UCSD-AML1 (cell line): ENCODE measurements at regions not wholly inside any gene's neighbourhood (a gene's known extent, or its start where the extent isn't known, plus 50 kb on each side); places are given as distances from the start of the nearest gene placed in this dataset.
"Not testable (repeated sequence)": the region's sequence is repeated elsewhere in the genome, so short reads cannot be mapped to it uniquely, and the experiment has no call there.

Experiments
- DNase-seq: peaks from one replicate; lab custom pipeline; 2025; ENCODE audit not compliant: unreplicated experiment; lab: John Stamatoyannopoulos, UW

- DNase-seq = no peak
These were observed 247.3 kb downstream of the TTC32 start for GRCh38 chr2:19654310-19655090.

DNA sequence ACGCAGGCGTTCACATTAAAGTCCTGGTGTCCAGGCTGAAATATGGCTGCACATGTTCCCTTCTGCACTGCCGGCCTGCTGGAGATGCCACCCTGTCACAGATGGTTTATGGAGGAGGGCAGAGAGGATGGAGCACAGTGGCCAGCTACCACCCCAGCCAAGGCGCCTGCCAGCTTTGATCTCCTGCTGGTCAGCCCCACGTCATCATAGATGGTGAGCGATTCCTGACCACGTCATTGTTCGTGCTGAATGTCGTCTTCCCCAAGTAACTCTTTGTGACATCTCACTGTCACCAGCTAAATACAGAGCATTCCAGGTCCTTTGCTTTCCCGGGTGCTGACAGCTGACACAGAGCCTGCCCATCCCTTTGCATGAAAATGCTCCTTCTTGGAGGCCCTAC is 248.3 kb downstream of the TTC32 start:
- DNase-seq = no peak

GRCh38 chr2:19652811-19653210 is 249.0 kb downstream of the TTC32 start:
- DNase-seq = no peak

DNA sequence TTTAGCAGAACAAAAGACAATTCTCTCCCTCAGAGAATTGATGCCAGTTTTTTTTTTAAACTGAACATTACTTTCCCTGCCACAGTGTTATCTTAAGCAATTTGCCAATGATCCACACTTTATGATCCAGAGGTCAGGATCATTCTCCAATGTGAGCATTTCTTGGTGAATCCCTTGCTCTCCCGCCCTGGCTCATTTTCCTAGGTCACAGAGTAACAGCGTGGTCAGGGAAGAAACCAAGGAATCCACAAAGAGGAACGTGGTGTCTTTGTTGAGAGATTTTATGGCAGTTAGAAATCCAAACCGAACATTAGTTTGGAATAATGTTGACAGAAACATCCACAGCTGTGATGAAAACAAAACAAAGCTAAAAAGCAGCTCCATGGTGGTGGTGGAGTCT is 250.3 kb downstream of the TTC32 start:
- DNase-seq = no peak

- DNase-seq = no peak
These were observed 251.9 kb downstream of the TTC32 start for GRCh38 chr2:19649785-19650380.

DNA sequence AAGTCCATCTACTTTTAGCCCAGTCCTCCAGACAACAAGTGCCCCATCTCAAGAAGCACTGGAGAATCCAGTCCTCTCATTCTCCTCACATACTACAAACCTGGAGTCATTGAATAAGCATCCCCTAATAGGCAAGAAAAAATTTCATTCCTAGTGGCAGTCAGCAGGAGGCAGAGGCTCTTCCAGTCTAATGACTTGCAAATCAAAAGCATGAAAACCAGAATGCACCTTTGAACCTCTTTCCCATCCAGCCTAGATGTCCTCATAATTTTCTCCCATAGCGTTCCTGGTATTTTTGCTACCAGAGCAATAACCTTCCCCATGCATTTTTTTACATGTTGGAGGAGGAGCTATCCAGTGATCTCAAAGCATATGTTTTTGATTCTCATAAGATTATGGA is 252.6 kb downstream of the TTC32 start:
- no peak for DNase-seq

- no peak for DNase-seq
These were observed 253.2 kb downstream of the TTC32 start for GRCh38 chr2:19648583-19648982.

GRCh38 chr2:19646987-19647386 is 254.8 kb downstream of the TTC32 start:
- DNase-seq = no peak

DNA sequence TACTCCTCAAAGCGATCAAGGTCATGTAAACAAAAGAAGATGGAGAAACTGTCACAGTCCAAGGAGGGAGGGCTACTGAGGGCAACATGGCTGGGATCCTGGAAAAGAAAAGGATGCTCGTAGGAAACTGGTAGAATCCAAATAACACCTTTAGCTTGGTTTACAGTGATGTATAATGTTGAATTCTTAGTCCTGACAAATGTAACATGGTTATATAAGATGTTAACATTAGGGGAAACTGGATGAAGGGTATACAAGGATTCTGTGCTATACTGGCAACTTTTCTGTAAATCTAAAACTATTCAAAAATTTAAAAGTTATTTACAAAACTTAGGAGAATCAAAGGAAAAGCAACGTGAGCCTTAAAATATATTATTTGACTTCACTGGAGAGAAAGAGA is 257.0 kb downstream of the TTC32 start:
- no peak for DNase-seq

- DNase-seq = no peak
These were observed 258.7 kb downstream of the TTC32 start for GRCh38 chr2:19643117-19643518.

GRCh38 chr2:19642501-19642900 is 259.3 kb downstream of the TTC32 start:
- DNase-seq = no peak

GRCh38 chr2:19635951-19636510 is 265.8 kb downstream of the TTC32 start:
- DNase-seq = no peak

- DNase-seq = no peak
These were observed 269.3 kb downstream of the TTC32 start for GRCh38 chr2:19632403-19632991.

DNA sequence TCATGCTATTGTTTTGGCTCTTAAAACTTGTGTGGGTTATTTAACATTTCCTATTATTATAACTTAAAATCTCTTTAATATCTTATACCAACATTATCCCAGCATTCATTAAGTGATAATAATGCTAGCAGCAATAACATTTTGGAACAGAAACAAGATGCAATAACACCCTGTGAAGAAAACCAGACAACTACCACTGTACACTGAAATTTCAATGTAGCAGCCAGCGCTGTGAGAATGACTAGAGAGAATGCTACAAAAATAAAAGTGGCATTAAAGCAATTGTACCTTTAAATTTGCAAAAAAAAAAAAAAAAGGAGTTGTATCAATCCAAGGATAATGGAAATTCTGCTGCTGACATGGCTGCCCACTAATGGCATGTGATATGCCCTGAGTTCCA is 269.9 kb downstream of the TTC32 start:
- no peak for DNase-seq

- no peak for DNase-seq
These were observed 270.9 kb downstream of the TTC32 start for GRCh38 chr2:19630921-19631320.

DNA sequence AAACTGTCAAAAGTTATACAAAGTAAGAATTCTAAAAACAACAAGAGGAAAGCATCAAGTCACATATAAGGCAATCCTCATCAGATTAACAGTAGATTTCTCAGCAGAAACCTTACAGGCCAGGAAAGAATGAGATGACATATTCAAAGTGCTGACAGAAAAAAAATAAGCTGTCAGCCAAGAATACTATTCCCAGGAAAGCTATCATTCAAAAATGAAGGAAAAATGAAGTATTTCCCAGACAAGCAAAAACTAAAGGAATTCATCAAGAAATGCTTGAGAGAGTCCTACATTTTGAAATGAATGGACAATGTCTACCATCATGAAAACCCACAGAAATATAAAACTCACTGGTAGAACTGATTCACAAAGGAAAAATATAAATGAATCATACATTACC is 268.9 kb upstream of the OSR1 start:
- no peak for DNase-seq

- no peak for DNase-seq
These were observed 265.1 kb upstream of the OSR1 start for GRCh38 chr2:19623488-19623887.

DNA sequence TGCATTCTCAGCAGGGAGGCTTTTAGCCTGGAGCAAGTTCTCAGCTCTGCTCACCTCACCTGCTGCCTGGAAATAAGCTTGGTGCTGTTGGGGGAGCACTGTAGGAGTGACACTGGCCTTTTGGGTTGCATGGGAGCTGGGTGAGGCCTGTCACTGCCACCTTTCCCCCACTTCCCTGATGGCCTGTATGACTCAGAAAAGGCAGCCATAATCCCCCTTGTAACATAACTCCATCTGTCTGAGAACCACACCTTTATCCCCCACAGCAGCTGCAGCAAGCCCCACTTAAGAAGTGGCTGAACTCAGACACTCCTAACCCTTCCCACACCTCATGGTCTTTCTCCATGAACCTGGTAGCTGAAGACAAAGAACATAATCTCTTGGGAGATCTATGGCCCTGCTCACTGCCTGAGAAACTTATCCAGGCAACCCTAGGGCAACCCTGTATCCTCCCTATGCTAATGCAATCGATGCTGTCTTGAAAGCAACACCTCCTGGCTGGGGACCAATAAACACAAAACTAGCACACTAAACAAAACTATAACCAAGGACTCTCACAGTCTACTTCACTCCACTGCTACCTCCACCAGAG is 258.9 kb upstream of the OSR1 start:
- DNase-seq = no peak

GRCh38 chr2:19615402-19615801 is 257.0 kb upstream of the OSR1 start:
- DNase-seq = not testable (repeated sequence)

DNA sequence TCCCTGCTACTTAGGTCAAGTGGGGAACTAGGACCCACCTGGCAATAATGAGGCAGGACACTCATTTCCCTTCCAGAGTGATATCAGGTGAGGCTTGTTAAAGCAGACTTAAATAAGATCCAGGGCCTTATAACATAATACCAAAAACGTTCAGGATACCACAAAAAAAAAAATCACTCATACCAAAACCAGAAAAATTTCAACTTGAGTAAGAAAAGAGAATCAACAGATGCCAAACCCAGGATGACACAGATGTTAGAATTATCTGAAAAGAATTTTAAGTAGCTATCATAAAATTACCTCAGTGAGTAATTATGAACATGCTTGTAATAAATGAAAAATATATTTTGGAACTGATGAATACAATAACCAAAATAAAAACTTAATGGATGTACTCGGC is 255.6 kb upstream of the OSR1 start:
- no peak for DNase-seq

DNA sequence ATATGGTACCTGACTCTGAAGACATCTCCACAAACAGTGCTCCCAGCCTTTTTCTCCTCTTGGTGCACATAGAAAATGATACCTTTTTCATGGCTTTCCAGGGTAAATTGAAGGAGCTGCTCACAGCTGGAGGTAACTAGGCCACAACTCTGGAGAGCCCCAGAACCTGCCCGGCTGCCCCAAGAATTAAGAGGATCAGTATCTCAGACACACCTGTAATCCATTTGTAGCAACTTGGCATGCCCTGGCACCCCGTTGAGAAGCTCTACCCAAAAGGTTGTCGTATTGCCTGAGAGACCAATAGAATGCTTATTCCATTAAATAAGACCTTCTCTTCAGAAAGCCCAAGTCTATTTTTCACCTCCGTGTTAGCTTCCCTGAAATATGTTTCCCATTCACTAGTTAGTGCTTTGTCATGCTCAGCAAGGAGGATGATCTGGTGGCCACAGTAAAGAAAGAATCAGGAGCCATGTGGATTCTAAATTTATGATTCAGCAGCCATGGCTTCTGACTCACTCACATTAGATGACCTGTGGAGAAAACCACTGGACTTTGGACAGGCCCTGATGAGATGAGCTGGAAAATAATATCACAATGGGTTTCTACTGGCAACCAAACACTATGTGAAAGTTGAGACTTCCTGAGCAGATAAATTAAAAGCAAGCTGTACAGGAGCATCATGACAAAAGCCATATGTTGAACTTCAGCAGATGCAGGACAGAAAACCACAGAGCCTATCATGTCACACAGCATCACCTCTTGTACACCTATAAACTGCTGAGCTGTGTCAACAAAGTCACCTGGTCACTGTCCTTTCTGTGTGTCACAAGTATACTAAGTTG is 253.3 kb upstream of the OSR1 start:
- DNase-seq = no peak
